HG03442 (cell line): ENCODE measurements at regions not wholly inside any gene's neighbourhood (a gene's known extent, or its start where the extent isn't known, plus 50 kb on each side); places are given as distances from the start of the nearest gene placed in this dataset.

ENCODE experiments used
- ATAC-seq: cut with Tn5 transposase; IDR thresholded peaks from one replicate; pipeline ENCODE4 v1.9.1; 2021; ENCODE audit warnings: mild to moderate bottlenecking, moderate library complexity; ENCODE audit not compliant: unreplicated experiment

DNA sequence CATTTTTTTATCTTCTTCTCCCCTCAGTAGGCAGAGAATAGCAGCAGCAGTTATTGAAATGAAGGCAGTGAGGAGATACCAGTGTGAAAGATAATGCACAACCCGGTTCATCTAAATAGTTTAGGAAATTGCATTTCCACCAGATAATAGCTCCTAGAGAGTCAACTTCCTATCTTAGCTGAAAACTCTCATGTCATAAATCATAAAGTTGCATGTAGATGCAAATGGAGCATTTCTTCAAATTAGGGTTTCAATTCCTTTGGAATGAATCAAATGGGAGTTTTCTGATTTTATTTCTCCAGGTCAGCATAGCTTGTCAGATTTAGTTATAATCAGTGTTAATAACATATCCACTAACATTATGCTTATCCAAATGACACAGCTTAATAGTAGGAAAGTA lies 335.3 kb downstream of the CNTNAP4 start:
- ATAC-seq: no peak

DNA sequence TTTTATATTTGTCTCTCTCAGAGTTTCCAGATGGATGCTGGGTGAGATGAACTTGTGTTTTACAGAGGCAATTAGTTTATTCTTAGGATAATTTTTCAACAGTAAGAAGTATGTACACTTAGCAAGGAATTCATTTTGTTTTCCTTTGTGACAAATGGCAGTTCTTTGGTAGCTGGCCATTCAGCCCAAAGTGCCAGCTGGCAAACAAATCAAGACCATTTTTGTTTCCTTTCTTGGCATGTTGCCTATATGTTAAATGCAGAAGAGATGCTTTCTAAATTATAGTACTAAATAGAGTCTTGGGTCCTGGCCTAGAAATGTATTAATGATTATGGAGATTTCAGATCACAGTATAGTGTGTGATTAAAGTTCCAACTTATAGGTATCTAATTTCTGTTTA lies 337.1 kb downstream of the CNTNAP4 start:
- ATAC-seq: no peak

DNA sequence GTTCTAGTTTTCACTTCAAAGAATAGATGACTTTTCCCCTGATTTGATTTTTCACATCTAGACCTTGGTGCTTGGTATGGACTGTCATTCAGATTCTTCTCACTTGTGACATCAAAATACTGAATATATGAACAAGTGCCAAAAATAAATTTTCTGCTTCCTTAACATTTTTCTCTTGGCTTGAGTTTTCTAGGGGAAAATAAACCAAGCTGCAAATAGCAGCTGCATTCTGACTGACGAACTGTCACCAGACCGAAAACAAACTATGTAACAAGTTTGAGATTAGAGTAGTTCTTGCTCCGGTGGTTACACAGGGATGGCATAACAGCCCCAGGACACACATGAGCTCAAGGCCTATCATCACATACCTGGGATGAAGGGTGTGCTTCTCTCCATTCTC lies 345.7 kb downstream of the CNTNAP4 start:
- ATAC-seq: no peak

DNA sequence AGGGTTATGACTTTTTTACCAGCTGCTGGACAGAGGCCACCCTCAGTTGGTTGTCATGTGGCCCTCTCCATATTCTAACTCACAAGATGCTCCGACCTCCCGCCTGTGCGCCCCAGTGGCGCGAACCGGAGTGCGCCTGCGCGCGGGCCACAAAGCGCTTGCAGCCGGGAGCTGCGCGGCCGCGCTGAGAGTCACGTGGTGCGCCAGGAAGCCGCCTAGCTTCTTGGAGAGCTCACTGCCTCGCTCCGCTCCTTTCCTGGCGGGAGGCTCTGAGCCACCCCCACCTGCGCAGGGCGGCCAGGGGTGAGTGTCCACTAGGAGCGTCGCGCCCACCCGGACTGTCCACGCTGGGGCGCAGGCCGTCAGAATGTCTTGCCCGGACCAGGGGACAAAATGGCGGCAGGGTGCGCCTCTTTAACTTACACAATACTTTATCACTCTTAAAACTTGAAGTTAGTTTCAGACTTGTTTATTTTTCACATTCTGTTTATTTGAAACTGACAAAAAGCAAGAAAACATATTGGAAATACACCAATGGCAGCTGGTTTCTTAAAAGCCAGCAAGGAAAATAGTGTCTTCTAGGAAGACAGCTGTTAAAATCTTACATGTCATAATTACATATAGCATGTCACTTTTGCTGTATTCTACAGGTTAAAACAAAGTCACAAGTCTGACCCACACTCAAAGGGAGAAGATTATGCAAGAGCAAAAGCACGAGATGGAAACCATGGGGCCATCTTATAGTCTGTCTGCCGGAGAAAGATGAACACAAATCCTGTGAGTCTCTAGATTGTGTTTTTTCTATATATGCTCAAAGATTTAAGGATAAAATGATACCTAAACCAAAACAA lies 357.9 kb downstream of the CNTNAP4 start:
- no peak for ATAC-seq

DNA sequence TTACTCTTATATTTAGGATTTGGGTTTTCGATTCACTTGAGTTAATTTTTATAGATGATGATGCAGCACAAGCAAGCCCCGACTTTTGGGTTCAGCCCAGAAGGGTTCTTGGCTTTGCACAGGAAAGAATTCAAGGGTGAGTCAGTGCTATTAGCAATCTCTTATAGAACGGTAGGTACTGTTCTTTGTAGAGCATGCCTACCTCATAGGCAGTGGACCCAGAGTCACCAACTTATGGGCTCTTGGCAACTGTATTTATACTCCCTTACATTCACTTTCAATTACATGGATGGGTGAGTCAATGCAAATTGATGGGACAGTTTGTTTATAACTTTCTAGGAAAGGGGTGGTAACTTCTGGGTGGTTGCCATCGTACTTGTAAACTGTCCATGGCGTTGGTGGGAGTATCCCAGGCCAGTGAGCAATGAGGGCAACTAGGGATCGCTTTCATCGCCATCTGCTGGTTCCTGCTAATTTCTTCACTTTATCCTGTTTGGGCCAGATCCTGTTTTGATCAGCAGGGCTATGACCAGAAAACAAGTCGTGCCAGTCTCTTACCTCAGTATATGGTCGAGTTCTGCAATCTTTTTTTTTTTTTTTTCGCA lies 362.6 kb downstream of the CNTNAP4 start:
- ATAC-seq: peak; percentile 52

DNA sequence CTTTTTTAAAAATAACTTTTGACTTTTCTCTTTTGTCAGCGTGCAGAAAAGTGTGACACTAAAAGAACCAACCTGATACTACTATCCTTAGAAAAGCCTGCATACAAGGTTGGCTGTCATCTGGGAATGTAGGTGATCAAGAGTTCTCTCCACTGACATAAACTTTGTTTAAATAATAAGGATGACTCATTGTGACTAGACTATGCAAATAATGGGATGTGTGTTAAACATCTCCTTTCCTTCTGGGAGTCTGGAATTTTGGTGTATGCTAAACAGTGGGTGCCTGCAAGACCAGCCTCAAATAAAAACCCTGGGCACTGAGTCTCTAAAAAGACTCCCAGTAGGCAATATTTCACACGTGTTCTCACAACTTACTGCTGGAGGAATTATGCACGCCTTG lies 373.4 kb downstream of the CNTNAP4 start:
- no peak for ATAC-seq

DNA sequence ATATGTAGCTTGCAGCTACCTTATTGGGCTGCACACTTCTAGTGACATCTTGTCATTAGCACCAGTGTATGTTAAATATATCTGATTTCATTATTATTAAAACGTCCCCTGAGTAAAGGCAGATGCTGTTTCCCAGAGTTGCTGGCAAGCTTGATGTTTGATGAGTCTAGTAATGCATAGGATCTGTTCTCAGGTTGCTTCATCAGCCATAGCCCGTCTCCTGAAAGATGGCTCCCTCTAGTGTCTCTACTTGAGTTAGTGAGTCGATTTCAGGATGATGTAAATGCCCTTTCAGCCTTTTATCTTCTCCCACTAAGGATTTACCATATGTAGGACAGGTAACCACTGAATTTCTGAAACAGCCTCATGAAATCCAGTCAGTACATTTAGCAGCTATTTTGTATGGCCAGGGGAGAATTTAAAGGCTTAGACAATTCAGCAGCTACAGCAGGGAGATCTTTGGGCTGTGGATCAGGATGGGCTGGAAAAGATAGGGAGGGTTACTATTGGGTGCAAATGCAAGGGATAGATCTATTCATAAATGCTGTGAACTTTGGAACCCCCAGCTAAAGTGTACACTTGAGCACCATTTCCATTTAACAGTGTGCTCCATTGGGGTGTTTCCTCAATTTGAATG lies 376.3 kb downstream of the CNTNAP4 start:
- peak; percentile 78 for ATAC-seq

DNA sequence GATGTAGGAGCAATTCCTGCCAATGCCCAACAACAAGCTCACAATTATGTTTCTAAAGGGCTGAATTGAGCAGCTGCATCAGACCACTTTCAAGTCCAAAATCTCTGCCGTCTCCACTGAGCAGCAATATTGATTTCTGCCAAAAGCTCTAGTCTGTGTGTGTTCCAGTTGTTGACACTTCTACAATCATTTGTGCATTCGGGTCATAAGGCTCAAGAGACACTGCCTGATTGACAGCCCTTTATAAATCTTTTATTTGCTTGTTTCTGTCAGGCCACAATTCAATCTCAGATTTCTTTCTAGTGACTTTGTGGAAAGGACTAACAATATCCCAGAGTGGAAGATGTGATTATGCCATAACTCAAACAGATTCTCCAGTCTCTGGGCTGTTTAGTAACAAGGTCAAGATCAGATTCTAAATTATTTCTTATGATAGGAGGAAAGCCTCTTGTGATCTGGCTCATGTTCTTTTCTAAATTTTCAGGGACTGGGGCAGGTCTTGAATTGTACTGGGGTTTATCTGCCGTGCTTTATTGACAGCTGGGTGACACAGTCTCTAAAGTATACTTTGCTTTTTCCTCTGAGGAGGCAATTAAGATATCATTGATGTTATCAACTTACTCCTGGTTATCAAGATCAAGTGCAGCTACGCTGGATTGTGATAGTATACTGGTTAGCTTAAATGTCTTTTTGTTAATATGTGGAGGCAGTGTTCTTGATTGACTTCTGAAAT lies 377.1 kb downstream of the CNTNAP4 start:
- no peak for ATAC-seq

DNA sequence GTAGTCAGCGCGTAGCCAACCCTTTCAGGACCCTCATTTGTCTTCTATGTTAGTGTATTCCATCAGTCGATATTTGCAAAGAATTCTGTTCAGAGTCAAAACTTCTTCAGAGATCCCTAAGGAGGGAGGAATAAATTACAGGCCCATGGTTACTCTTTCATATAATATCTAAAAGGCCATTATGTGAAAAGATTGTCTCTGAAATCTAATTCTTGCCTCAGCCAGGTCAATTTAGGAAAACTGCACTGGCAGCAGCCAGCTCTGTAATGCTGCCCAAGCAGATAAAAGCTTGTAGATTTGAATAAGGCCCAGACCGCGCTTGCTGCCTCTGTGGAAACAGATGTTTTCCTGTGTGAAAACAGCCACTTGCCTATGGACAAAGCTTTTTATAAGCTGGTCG lies 379.8 kb downstream of the CNTNAP4 start:
- ATAC-seq: no peak

DNA sequence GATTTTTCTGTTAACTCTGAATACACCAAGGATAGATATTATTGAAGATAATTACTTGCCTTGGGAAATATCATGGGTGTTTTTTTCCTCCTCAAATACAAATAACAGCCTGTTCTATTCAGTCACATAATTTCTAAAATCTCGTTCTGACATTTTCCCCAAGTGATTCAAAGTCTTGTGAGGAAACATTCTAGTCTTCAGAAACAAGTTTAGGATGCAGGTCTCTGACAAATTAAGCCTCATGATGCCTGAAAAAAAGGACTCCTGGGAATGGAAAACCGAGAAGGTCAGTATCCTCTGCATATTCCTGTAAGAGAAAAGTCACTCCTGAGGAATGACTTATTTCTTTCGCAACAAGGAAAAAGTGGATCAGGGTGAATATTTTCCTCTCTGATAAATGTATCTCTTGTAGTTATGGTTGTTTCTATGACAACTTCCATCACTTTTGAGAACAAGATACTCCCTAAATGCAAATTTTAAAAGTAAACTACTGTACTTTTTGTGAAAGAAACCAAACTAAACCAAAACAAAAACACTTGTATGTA lies 384.6 kb downstream of the CNTNAP4 start:
- no peak for ATAC-seq

DNA sequence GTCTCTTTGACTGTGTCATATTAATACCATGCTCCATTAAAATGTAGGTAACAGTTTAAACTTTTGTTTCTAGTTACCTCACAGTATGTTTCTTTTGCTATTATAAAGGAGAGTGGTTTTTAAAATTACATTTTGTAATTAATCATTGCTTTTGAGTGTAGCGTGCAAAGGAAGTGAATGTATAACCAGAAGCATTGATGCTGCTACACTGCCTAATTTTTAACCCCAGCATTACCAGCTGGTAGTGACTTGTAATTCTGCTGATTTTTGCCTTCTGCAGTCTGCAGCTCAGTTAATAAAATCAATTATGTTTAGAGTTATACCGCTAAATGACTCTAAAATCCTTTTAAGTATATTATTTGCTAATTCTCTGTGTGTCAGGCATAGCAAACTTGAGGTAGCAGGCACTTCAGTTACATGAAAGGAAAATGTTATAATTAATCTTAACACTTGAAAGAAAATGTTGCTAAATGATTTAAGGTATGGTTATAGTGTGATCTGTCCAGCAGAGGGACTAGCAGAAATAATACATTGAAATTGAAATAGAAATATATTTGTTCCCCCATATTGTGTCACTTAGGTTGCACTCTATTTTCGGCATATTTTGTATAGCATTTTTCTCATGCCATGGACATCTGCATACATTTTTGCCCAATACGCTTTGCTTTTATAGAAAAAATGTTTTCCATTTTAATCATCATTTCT lies 388.5 kb downstream of the CNTNAP4 start:
- no peak for ATAC-seq

DNA sequence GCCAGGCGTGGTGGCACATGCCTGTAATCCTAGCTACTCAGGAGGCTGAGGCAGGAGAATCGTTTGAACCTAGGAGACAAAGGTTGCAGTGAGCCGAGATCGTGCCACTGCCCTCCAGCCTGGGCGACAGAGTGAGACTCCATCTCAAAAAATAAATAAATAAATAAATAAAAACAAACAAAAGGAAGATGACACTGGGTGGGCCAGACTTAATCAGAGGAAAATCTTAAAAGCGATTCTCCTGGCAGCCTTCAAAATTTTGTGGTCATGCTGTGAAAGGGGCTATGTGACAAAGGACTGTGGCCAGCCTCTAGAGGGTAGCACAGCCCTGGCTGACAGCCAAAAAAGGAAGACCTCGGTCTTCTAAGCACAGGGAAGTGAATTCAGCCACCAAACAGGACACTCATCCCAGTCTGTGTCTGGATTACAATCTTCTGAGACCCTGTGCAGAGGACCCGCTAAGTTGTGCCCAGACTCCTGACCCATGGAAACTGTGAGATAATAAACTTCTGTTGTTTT lies 391.1 kb downstream of the CNTNAP4 start:
- ATAC-seq: no peak

DNA sequence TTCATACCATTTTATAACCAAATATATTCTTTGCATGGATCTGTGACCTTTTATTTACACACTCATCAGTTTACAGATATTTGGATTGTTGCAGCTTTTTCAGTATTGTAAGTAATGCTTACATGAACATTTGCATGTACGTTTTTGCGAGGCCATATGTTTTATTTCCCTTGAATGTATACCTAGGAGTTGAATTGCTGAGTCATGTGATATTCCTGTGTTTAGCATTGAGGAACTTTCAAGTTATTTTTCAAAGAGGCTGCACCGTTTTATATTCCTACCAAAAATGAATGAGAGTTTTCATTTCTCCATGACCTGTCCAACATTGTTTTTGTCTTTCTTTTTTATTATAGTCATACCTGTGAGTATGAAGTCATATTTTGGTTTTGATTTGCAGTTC lies 392.1 kb downstream of the CNTNAP4 start:
- ATAC-seq: no peak

DNA sequence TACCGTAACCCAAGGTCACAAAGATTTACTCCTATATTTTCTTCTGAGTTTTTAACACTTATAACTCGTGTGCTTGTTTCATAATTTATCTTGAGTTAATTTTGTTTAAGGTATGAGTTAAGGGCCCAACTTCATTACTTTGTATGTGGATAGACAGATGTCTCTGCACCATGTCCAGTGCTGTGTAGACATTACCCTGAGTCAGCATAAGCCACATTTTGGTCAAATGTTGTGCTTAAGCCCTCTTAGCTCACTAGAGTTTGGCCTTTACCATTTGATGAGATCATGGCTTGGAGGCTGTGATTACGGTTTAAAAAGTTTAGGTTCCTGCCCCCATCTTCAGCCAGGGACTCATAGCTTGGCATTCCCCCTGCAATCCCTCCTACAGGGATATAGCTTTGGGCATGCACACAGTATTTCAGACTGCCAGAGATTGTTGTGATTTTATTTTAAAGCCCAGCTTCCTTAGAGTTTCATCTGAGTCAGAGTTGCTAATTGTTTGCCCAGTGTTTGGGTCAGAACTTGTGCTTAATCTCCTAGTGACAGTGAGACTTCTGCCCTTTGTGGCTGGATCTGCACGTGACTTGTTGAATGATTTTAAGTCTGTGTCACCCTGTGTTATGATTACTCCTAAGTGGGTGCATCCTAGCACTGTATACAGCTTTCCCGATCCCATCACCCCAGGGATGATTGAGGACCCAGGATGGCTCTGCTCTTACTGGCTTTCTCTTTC lies 393.1 kb downstream of the CNTNAP4 start:
- no peak for ATAC-seq

DNA sequence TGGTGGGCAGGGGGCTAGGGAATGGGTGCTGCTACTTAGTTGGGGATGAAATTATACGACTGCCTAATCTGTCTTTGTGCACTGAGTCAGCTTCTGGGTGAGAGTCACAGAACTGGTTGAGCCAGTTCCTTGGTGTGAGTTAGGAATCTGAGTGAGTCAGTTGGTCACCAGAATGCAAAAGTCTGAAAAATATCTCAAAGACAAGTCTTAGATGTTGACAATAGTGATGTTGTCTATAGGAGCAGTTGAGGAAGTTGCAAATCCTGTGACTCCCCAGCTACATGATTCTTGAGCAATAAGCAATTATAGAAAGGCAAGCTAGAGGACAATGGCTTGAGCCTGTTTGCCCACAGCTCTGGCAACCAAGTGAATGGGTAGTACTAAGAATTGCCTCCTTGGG lies 399.2 kb downstream of the CNTNAP4 start:
- ATAC-seq: no peak

DNA sequence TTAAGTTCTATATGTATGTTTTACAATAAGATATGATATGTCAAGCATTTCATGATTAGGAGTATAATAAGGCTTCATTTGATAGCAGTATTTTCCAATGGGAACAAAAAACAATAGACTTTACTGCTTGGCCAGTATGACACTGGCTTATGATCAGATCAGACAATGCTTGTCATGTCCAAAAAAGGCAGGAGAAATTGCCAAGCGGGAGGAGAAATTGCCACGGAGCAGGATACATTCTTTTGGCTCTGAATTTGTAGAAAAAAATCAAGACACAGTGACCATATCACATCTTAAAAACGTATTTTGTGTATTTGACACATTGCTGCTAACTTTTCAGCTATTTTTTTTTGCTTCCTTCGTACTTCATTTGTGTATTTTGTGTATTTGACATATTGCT lies 404.1 kb downstream of the CNTNAP4 start:
- no peak for ATAC-seq

DNA sequence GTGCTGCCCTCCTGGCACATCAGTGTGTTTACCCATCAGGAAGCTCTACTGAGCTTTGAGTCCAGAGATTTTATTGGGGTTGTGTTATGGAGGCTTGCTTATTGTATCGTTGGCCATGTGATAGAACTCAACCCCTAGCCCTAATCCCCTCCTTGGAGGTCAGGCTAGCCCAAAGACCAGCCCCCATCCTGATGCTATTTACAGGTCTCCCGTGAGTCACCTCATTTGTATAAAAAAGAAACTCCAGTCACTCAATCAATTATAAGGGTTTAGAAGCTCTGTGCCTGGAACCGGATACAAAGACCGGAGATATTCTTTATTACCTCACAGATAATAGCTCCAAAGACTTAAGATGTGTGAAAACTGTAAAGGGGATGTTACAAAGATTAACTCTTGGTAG lies 405.9 kb downstream of the CNTNAP4 start:
- ATAC-seq: no peak

DNA sequence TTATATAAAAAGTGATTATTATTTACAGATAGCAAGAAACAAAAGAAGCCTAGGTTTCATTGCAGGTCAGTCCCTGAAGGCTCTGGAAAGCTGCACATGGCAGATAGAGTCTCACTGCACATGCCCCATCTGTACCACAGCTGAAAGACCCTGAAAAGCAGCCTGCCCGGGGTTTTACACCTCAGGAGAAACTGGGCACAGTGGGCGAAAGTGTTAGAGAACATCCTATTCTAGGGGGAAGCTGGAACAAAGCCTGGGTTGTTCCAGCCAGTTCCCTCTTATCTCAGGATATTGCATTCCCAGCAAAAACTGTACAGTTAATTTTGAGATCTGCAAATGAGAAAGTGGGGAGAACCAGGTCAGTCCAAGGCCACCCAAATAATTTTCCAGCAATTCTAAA lies 419.7 kb downstream of the CNTNAP4 start:
- no peak for ATAC-seq

DNA sequence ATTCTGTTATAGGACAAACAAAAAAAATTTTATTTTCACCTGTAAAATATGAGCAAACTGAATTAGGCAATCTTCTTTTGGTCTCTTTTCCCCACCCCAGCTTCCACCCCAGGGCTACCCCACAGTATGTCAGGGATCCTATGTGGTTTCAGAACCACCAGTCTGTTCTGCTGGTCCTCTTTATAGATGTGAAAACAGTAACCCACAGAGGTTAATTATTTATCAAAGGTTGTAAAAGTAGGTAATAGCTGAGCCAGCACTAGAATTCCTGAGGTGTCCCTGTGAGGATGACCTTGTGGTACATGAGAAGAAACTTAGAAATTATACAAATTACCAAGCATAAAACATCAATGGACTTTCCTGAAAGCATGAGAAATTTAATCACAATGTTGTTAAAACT lies 428.7 kb downstream of the CNTNAP4 start:
- ATAC-seq: no peak

DNA sequence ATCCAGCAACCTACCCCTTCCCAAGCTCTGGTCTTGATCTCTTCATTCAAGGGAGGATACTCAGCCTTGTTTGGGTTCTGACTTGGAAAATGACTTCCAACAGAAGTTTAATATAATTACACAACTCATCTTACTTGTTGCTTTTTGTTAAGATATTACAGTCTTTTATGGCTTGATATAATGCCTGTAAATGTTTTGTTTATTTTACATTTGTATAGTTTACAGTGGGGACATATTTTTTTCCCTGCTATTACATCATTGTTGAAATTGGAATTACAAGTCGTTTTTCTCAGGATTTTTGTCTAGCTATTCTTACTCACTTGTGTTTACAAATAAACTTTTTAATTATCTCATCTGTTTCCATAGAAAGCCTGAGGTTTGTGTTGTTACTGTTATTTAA lies 436.0 kb downstream of the CNTNAP4 start:
- no peak for ATAC-seq
